Smooth muscle cell (in vitro differentiated cells): ENCODE measurements at regions not wholly inside any gene's neighbourhood (a gene's known extent, or its start where the extent isn't known, plus 50 kb on each side); places are given as distances from the start of the nearest gene placed in this dataset.
"Not testable (repeated sequence)": the region's sequence is repeated elsewhere in the genome, so short reads cannot be mapped to it uniquely, and the experiment has no call there.

Experiments
- DNase-seq: peaks from one replicate; lab custom pipeline; 2025; ENCODE audit not compliant: unreplicated experiment; lab: John Stamatoyannopoulos, UW
- H2AFZ ChIP-seq: fragments of 200-600 bp; sonication (generic); 2 replicates; pipeline ENCODE4 v1.6.0; 2016; ENCODE audit warnings: antibody characterized with exemption, low read depth, mild to moderate bottlenecking
- H3F3A ChIP-seq: fragments of 200-600 bp; sonication (generic); 2 replicates; pipeline ENCODE4 v1.6.0; 2017; ENCODE audit warnings: antibody characterized with exemption, low read depth
- H3K27ac ChIP-seq: fragments of 200-600 bp; sonication (generic); 2 replicates; pipeline ENCODE4 v1.5.1; 2016; ENCODE audit warnings: low read depth, mild to moderate bottlenecking
- H3K27me3 ChIP-seq: fragments of 200-600 bp; sonication (generic); 2 replicates; pipeline ENCODE4 v1.6.1; 2016; ENCODE audit warnings: low read depth, mild to moderate bottlenecking
- H3K36me3 ChIP-seq: fragments of 200-600 bp; sonication (generic); 2 replicates; pipeline ENCODE4 v1.5.1; 2016; ENCODE audit warnings: low read depth
- H3K4me1 ChIP-seq: fragments of 200-600 bp; sonication (generic); 2 replicates; pipeline ENCODE4 v1.5.1; 2016; ENCODE audit warnings: low read depth
- H3K4me2 ChIP-seq: fragments of 200-600 bp; sonication (generic); 2 replicates; pipeline ENCODE4 v1.6.0; 2016; ENCODE audit warnings: mild to moderate bottlenecking
- H3K4me3 ChIP-seq: fragments of 200-600 bp; sonication (generic); 2 replicates; pipeline ENCODE4 v1.5.1; 2016; ENCODE audit warnings: mild to moderate bottlenecking
- H3K79me2 ChIP-seq: fragments of 200-600 bp; sonication (generic); 2 replicates; pipeline ENCODE4 v1.6.0; 2016; ENCODE audit warnings: low read depth, mild to moderate bottlenecking
- H3K9ac ChIP-seq: fragments of 200-600 bp; sonication (generic); 2 replicates; pipeline ENCODE4 v1.6.0; 2016; ENCODE audit warnings: low read depth
- H3K9me3 ChIP-seq: fragments of 200-600 bp; sonication (generic); replicated peaks from 2 replicates; pipeline ENCODE4 v1.5.1; 2016; ENCODE audit warnings: low read depth
- H4K20me1 ChIP-seq: fragments of 200-600 bp; sonication (generic); 2 replicates; pipeline ENCODE4 v1.6.0; 2016; ENCODE audit warnings: low read depth
- WGBS: methylation state at CpG from one replicate; pipeline ENCODE4 v1.1.7; 2016; ENCODE audit warnings: low lambda C conversion rate; 5-methylcytosine and 5-hydroxymethylcytosine counted together
- TF ChIP-seq, protein P1 (sequence below): fragments of 200-600 bp; sonication (generic); IDR thresholded peaks from 2 replicates; pipeline ENCODE4 v1.5.1; 2017; ENCODE audit warnings: borderline replicate concordance, mild to moderate bottlenecking, antibody characterized with exemption; ENCODE audit not compliant: insufficient read depth, poor library complexity, severe bottlenecking

GRCh38 chr4:29113960-29114359 is 1606.2 kb upstream of the PCDH7 start:
- Histone ChIP-seq H3K4me3 (no peak overlapping the region), H2AFZ (peak overlapping the region; percentile 79), H3K9me3 (no peaks in the 10 kb centered on the region), H3K27ac (no peak overlapping the region), H3K27me3 (no peaks in the 10 kb centered on the region), H3F3A (no peaks in the 10 kb centered on the region), H3K4me1 (no peaks in the 10 kb centered on the region), H3K4me2 (peak overlapping the region; percentile 67), H4K20me1 (no peaks in the 10 kb centered on the region), H3K9ac (no peak overlapping the region), H3K36me3 (no peaks in the 10 kb centered on the region), H3K79me2 (no peaks in the 10 kb centered on the region)
- WGBS = 24% methylated on average over 3 of the region's 3 CpGs
- no peak for DNase-seq
- TF ChIP-seq, protein P1, sequence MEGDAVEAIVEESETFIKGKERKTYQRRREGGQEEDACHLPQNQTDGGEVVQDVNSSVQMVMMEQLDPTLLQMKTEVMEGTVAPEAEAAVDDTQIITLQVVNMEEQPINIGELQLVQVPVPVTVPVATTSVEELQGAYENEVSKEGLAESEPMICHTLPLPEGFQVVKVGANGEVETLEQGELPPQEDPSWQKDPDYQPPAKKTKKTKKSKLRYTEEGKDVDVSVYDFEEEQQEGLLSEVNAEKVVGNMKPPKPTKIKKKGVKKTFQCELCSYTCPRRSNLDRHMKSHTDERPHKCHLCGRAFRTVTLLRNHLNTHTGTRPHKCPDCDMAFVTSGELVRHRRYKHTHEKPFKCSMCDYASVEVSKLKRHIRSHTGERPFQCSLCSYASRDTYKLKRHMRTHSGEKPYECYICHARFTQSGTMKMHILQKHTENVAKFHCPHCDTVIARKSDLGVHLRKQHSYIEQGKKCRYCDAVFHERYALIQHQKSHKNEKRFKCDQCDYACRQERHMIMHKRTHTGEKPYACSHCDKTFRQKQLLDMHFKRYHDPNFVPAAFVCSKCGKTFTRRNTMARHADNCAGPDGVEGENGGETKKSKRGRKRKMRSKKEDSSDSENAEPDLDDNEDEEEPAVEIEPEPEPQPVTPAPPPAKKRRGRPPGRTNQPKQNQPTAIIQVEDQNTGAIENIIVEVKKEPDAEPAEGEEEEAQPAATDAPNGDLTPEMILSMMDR = no peak

- DNase-seq = not testable (repeated sequence)
Measured at GRCh38 chr4:29117231-29117722, 1602.9 kb upstream of the PCDH7 start.

GRCh38 chr4:29121586-29121985 is 1598.6 kb upstream of the PCDH7 start:
- no peak overlapping the region for H3K4me3 ChIP-seq

More at GRCh38 chr4:29117231-29117722, 1602.9 kb upstream of the PCDH7 start:
- not testable (repeated sequence) for H3F3A ChIP-seq, H2AFZ ChIP-seq, H3K4me1 ChIP-seq, H4K20me1 ChIP-seq, H3K36me3 ChIP-seq, H3K27ac ChIP-seq, H3K9ac ChIP-seq, H3K27me3 ChIP-seq, H3K9me3 ChIP-seq, H3K4me2 ChIP-seq, H3K79me2 ChIP-seq, H3K4me3 ChIP-seq
- 98% methylated on average over 34 of the region's 38 CpGs for WGBS

GRCh38 chr4:29128810-29129209 is 1591.4 kb upstream of the PCDH7 start:
- WGBS = 91% methylated on average over 1 of the region's 1 CpG
- Histone ChIP-seq H3K79me2 (no peaks in the 10 kb centered on the region), H3K36me3 (no peaks in the 10 kb centered on the region), H3K4me3 (no peak overlapping the region), H3F3A (no peaks in the 10 kb centered on the region), H3K27ac (no peak overlapping the region), H3K9ac (no peak overlapping the region), H4K20me1 (no peaks in the 10 kb centered on the region), H3K9me3 (no peaks in the 10 kb centered on the region), H3K27me3 (no peaks in the 10 kb centered on the region), H3K4me1 (no peaks in the 10 kb centered on the region), H3K4me2 (no peak overlapping the region), H2AFZ (no peak overlapping the region)
- no peak for DNase-seq
- TF ChIP-seq, protein P1 = no peak

More at GRCh38 chr4:29121586-29121985, 1598.6 kb upstream of the PCDH7 start:
- H3F3A ChIP-seq = no peaks in the 10 kb centered on the region
- no peak overlapping the region for H3K9ac ChIP-seq
- H4K20me1 ChIP-seq = no peaks in the 10 kb centered on the region
- H3K27ac ChIP-seq = no peak overlapping the region
- no peaks in the 10 kb centered on the region for H3K9me3 ChIP-seq
- WGBS = 93% methylated on average over 4 of the region's 4 CpGs
- TF ChIP-seq, protein P1 = no peak
- H3K4me2 ChIP-seq = no peak overlapping the region
- DNase-seq = no peak
- H3K79me2 ChIP-seq = no peaks in the 10 kb centered on the region
- H2AFZ ChIP-seq = no peak overlapping the region
- no peaks in the 10 kb centered on the region for H3K36me3 ChIP-seq
- H3K27me3 ChIP-seq = no peaks in the 10 kb centered on the region
- H3K4me1 ChIP-seq = no peaks in the 10 kb centered on the region
